HG02981 (cell line): ENCODE measurements at regions not wholly inside any gene's neighbourhood (a gene's known extent, or its start where the extent isn't known, plus 50 kb on each side); places are given as distances from the start of the nearest gene placed in this dataset.

ENCODE experiments used
- ATAC-seq: cut with Tn5 transposase; IDR thresholded peaks from one replicate; pipeline ENCODE4 v1.9.1; 2021; ENCODE audit warnings: mild to moderate bottlenecking, moderate library complexity; ENCODE audit not compliant: unreplicated experiment

GRCh38 chr3:180330440-180330839, 271.5 kb upstream of the TTC14 start:
- no peak for ATAC-seq

- ATAC-seq: peak; percentile 36
These were observed 269.4 kb upstream of the TTC14 start for GRCh38 chr3:180332608-180333007.

GRCh38 chr3:180335050-180335449, 266.9 kb upstream of the TTC14 start:
- no peak for ATAC-seq

GRCh38 chr3:180340395-180340794, 261.6 kb upstream of the TTC14 start:
- no peak for ATAC-seq

GRCh38 chr3:180341516-180341915, 260.4 kb upstream of the TTC14 start:
- ATAC-seq: no peak

- ATAC-seq: no peak
These were observed 250.4 kb upstream of the TTC14 start for GRCh38 chr3:180351601-180352000.

- no peak for ATAC-seq
These were observed 249.7 kb upstream of the TTC14 start for GRCh38 chr3:180352261-180352660.

- no peak for ATAC-seq
These were observed 247.7 kb upstream of the TTC14 start for GRCh38 chr3:180354214-180354613.

GRCh38 chr3:180358179-180358578, 243.8 kb upstream of the TTC14 start:
- ATAC-seq: no peak

- ATAC-seq: no peak
These were observed 242.7 kb upstream of the TTC14 start for GRCh38 chr3:180359061-180359952.

- no peak for ATAC-seq
These were observed 242.0 kb upstream of the TTC14 start for GRCh38 chr3:180359953-180360279.

- ATAC-seq: no peak
These were observed 239.9 kb upstream of the TTC14 start for GRCh38 chr3:180362081-180362480.

- ATAC-seq: no peak
These were observed 226.1 kb upstream of the TTC14 start for GRCh38 chr3:180375831-180376230.

GRCh38 chr3:180378496-180378895, 223.5 kb upstream of the TTC14 start:
- ATAC-seq: no peak

GRCh38 chr3:180382638-180383180, 219.3 kb upstream of the TTC14 start:
- ATAC-seq: no peak

GRCh38 chr3:180383332-180384020, 218.5 kb upstream of the TTC14 start:
- ATAC-seq: no peak

GRCh38 chr3:180390313-180390712, 211.7 kb upstream of the TTC14 start:
- no peak for ATAC-seq

- ATAC-seq: no peak
These were observed 211.0 kb upstream of the TTC14 start for GRCh38 chr3:180391001-180391400.

GRCh38 chr3:180401226-180401625, 200.7 kb upstream of the TTC14 start:
- no peak for ATAC-seq

- ATAC-seq: peak; percentile 92
These were observed 199.4 kb upstream of the TTC14 start for GRCh38 chr3:180402471-180403073.

- ATAC-seq: no peak
These were observed 198.8 kb upstream of the TTC14 start for GRCh38 chr3:180403156-180403555.

GRCh38 chr3:180408654-180409053, 193.3 kb upstream of the TTC14 start:
- no peak for ATAC-seq
